ENCODE measurements at regions not wholly inside any gene's neighbourhood (a gene's known extent, or its start where the extent isn't known, plus 50 kb on each side); places are given as distances from the start of the nearest gene placed in this dataset.

DNA sequence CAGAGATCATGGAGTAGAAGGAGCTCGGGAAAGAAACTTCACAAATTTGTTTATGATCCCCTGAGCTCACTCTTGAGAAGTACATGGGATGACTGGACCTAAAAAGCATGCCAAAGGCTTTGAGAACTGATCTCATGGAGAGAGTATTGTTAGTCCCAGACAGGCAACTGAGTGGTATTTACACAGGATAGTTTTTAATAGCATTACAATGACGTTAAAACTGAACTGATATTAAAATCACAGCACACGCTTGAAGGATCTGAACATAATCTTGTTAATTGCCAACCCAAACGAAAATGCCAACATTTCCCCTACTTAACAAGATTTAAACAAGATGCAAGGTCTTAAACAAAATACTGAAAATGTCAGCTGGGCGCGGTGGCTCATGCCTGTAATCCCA lies 113.2 kb upstream of the NLGN1 start:
- TF ChIP-seq, protein P1, sequence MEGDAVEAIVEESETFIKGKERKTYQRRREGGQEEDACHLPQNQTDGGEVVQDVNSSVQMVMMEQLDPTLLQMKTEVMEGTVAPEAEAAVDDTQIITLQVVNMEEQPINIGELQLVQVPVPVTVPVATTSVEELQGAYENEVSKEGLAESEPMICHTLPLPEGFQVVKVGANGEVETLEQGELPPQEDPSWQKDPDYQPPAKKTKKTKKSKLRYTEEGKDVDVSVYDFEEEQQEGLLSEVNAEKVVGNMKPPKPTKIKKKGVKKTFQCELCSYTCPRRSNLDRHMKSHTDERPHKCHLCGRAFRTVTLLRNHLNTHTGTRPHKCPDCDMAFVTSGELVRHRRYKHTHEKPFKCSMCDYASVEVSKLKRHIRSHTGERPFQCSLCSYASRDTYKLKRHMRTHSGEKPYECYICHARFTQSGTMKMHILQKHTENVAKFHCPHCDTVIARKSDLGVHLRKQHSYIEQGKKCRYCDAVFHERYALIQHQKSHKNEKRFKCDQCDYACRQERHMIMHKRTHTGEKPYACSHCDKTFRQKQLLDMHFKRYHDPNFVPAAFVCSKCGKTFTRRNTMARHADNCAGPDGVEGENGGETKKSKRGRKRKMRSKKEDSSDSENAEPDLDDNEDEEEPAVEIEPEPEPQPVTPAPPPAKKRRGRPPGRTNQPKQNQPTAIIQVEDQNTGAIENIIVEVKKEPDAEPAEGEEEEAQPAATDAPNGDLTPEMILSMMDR (IDR thresholded peaks at IDR 0.05): no peak
- no peak for TF ChIP-seq TCF7L2 (IDR thresholded peaks at IDR 0.05; ENCODE audit: low read depth, low read length)
- no peak for TF ChIP-seq POLR2AphosphoS5 (IDR thresholded peaks at IDR 0.05; ENCODE audit: low read depth, low read length)

Measured in Panc1 (cell line).